SJCRH30 (cell line): ENCODE measurements at regions not wholly inside any gene's neighbourhood (a gene's known extent, or its start where the extent isn't known, plus 50 kb on each side); places are given as distances from the start of the nearest gene placed in this dataset.
"Not testable (repeated sequence)": the region's sequence is repeated elsewhere in the genome, so short reads cannot be mapped to it uniquely, and the experiment has no call there.

Experiments used
- DNase-seq, 2 experiments: peaks; one replicate each; pipeline ENCODE4 v3.0.0-alpha.2; 2015 to 2020
- H3K27ac ChIP-seq: fragments of 250-450 bp; sonication (Bioruptor Pico); 2 replicates; pipeline ENCODE4 v1.5.1; 2020; ENCODE audit warnings: mild to moderate bottlenecking, moderate library complexity
- H3K27me3 ChIP-seq: fragments of 250-450 bp; sonication (Bioruptor Pico); 2 replicates; pipeline ENCODE4 v1.5.1; 2020; ENCODE audit warnings: mild to moderate bottlenecking, moderate library complexity
- H3K36me3 ChIP-seq: fragments of 250-450 bp; sonication (Bioruptor Pico); 2 replicates; pipeline ENCODE4 v1.5.1; 2020; ENCODE audit warnings: mild to moderate bottlenecking, moderate library complexity
- H3K4me1 ChIP-seq: fragments of 250-450 bp; sonication (Bioruptor Pico); 2 replicates; pipeline ENCODE4 v1.5.1; 2020; ENCODE audit warnings: mild to moderate bottlenecking, moderate library complexity
- H3K4me3 ChIP-seq: fragments of 250-450 bp; sonication (Bioruptor Pico); 2 replicates; pipeline ENCODE4 v1.5.1; 2020; ENCODE audit warnings: mild to moderate bottlenecking, moderate library complexity
- H3K9me3 ChIP-seq: fragments of 250-450 bp; sonication (Bioruptor Pico); replicated peaks from 2 replicates; pipeline ENCODE4 v1.5.1; 2020; ENCODE audit warnings: mild to moderate bottlenecking, moderate library complexity

- no peaks in the 10 kb centered on the region for H3K36me3 ChIP-seq
- peaks cover 11% of the 10 kb centered on the region; the same call in 1 of the 2 replicates for H3K9me3 ChIP-seq
- H3K4me1 ChIP-seq: no peaks in the 10 kb centered on the region
- H3K4me3 ChIP-seq: no peak overlapping the region
- H3K27ac ChIP-seq: no peak overlapping the region
- H3K27me3 ChIP-seq: peaks cover 47% of the 10 kb centered on the region
- DNase-seq: no peak
These were observed 123.7 kb downstream of the BRD1 start for GRCh38 chr22:49703990-49704344.

GRCh38 chr22:49703505-49703904 lies 124.2 kb downstream of the BRD1 start:
- peaks cover 47% of the 10 kb centered on the region for H3K27me3 ChIP-seq
- no peak overlapping the region for H3K27ac ChIP-seq
- H3K36me3 ChIP-seq: no peaks in the 10 kb centered on the region
- H3K9me3 ChIP-seq: peaks cover 11% of the 10 kb centered on the region; the same call in 1 of the 2 replicates
- no peaks in the 10 kb centered on the region for H3K4me1 ChIP-seq
- H3K4me3 ChIP-seq: no peak overlapping the region
- DNase-seq: no peak

- peaks cover 47% of the 10 kb centered on the region for H3K27me3 ChIP-seq
- DNase-seq: no peak
- H3K4me1 ChIP-seq: no peaks in the 10 kb centered on the region
- H3K27ac ChIP-seq: no peak overlapping the region
- H3K9me3 ChIP-seq: peaks cover 11% of the 10 kb centered on the region; the same call in 1 of the 2 replicates
- H3K36me3 ChIP-seq: no peaks in the 10 kb centered on the region
- H3K4me3 ChIP-seq: no peak overlapping the region
These were observed 125.6 kb downstream of the BRD1 start for GRCh38 chr22:49702068-49702397.

GRCh38 chr22:49701380-49702067 lies 126.1 kb downstream of the BRD1 start:
- DNase-seq: peak in 1 of 2 experiments; percentile 54
- Histone ChIP-seq H3K9me3 (peaks cover 11% of the 10 kb centered on the region; the same call in 1 of the 2 replicates), H3K4me3 (no peak overlapping the region), H3K27ac (no peak overlapping the region), H3K27me3 (peaks cover 47% of the 10 kb centered on the region), H3K36me3 (no peaks in the 10 kb centered on the region), H3K4me1 (no peaks in the 10 kb centered on the region)

- Histone ChIP-seq H3K36me3 (no peaks in the 10 kb centered on the region), H3K4me1 (no peaks in the 10 kb centered on the region), H3K27me3 (peaks cover 39% of the 10 kb centered on the region), H3K4me3 (no peak overlapping the region), H3K27ac (no peak overlapping the region), H3K9me3 (peaks cover 11% of the 10 kb centered on the region; the same call in 1 of the 2 replicates)
- no peak for DNase-seq
These were observed 127.7 kb downstream of the BRD1 start for GRCh38 chr22:49699928-49700498.

- DNase-seq: no peak
- Histone ChIP-seq H3K4me3 (no peak overlapping the region), H3K9me3 (peaks cover 11% of the 10 kb centered on the region; the same call in 1 of the 2 replicates), H3K27ac (no peak overlapping the region), H3K36me3 (no peaks in the 10 kb centered on the region), H3K4me1 (no peaks in the 10 kb centered on the region), H3K27me3 (peaks cover 34% of the 10 kb centered on the region)
These were observed 128.2 kb downstream of the BRD1 start for GRCh38 chr22:49699476-49699875.

GRCh38 chr22:49698616-49699015 lies 129.1 kb downstream of the BRD1 start:
- not testable (repeated sequence) for H3K4me1 ChIP-seq, H3K36me3 ChIP-seq, H3K27ac ChIP-seq, DNase-seq, H3K4me3 ChIP-seq
- H3K9me3 ChIP-seq: peaks cover 11% of the 10 kb centered on the region; the same call in 1 of the 2 replicates
- H3K27me3 ChIP-seq: peaks cover 30% of the 10 kb centered on the region

- H3K27ac ChIP-seq: no peak overlapping the region
- no peak overlapping the region for H3K4me3 ChIP-seq
- H3K27me3 ChIP-seq: peaks cover 14% of the 10 kb centered on the region
- no peaks in the 10 kb centered on the region for H3K4me1 ChIP-seq
- H3K9me3 ChIP-seq: peaks cover 5% of the 10 kb centered on the region; the same call in 1 of the 2 replicates
- no peaks in the 10 kb centered on the region for H3K36me3 ChIP-seq
- no peak for DNase-seq
These were observed 130.6 kb downstream of the BRD1 start for GRCh38 chr22:49697047-49697446.

- Histone ChIP-seq H3K4me3 (no peak overlapping the region), H3K9me3 (no peaks in the 10 kb centered on the region), H3K27me3 (peaks cover 15% of the 10 kb centered on the region), H3K36me3 (no peaks in the 10 kb centered on the region), H3K4me1 (no peaks in the 10 kb centered on the region; the same call in 1 of the 2 replicates), H3K27ac (no peak overlapping the region)
- DNase-seq: no peak
These were observed 133.0 kb downstream of the BRD1 start for GRCh38 chr22:49694462-49695260.

- no peaks in the 10 kb centered on the region for H3K36me3 ChIP-seq
- DNase-seq: no peak
- H3K4me1 ChIP-seq: no peaks in the 10 kb centered on the region; the same call in 1 of the 2 replicates
- no peak overlapping the region for H3K27ac ChIP-seq
- H3K9me3 ChIP-seq: no peaks in the 10 kb centered on the region
- H3K4me3 ChIP-seq: no peak overlapping the region
- H3K27me3 ChIP-seq: peaks cover 24% of the 10 kb centered on the region
These were observed 133.8 kb downstream of the BRD1 start for GRCh38 chr22:49693848-49694247.

GRCh38 chr22:49693416-49693815 lies 134.3 kb downstream of the BRD1 start:
- H3K27me3 ChIP-seq: peaks cover 28% of the 10 kb centered on the region
- no peaks in the 10 kb centered on the region for H3K36me3 ChIP-seq
- no peak overlapping the region for H3K4me3 ChIP-seq
- H3K27ac ChIP-seq: no peak overlapping the region
- H3K9me3 ChIP-seq: no peaks in the 10 kb centered on the region
- no peak for DNase-seq
- no peaks in the 10 kb centered on the region; the same call in 1 of the 2 replicates for H3K4me1 ChIP-seq

- H3K27me3 ChIP-seq: peaks cover 33% of the 10 kb centered on the region
- no peaks in the 10 kb centered on the region for H3K9me3 ChIP-seq
- no peak overlapping the region for H3K4me3 ChIP-seq
- H3K4me1 ChIP-seq: no peaks in the 10 kb centered on the region; the same call in 1 of the 2 replicates
- DNase-seq: no peak
- H3K27ac ChIP-seq: no peak overlapping the region
- H3K36me3 ChIP-seq: no peaks in the 10 kb centered on the region
These were observed 135.0 kb downstream of the BRD1 start for GRCh38 chr22:49692499-49693225.

- Histone ChIP-seq H3K27me3 (peaks cover 36% of the 10 kb centered on the region), H3K4me3 (no peak overlapping the region), H3K9me3 (no peaks in the 10 kb centered on the region), H3K27ac (no peak overlapping the region), H3K4me1 (no peaks in the 10 kb centered on the region; the same call in 1 of the 2 replicates), H3K36me3 (no peaks in the 10 kb centered on the region)
- no peak for DNase-seq
These were observed 136.4 kb downstream of the BRD1 start for GRCh38 chr22:49691256-49691655.

GRCh38 chr22:49690454-49690853 lies 137.2 kb downstream of the BRD1 start:
- Histone ChIP-seq H3K36me3 (no peaks in the 10 kb centered on the region), H3K4me3 (no peak overlapping the region), H3K4me1 (no peaks in the 10 kb centered on the region; the same call in 1 of the 2 replicates), H3K27ac (peak overlapping the region; percentile 29; the same call in 1 of the 2 replicates), H3K27me3 (peaks cover 43% of the 10 kb centered on the region), H3K9me3 (no peaks in the 10 kb centered on the region)
- peak in 1 of 2 experiments; percentile 48 for DNase-seq
